GM23248 (cell line): ENCODE measurements at regions not wholly inside any gene's neighbourhood (a gene's known extent, or its start where the extent isn't known, plus 50 kb on each side); places are given as distances from the start of the nearest gene placed in this dataset.
A peak's percentile ranks its signal among the peaks of the same experiment; 100 is the strongest.
"Not testable (repeated sequence)": the region's sequence is repeated elsewhere in the genome, so short reads cannot be mapped to it uniquely, and the experiment has no call there.

ENCODE experiments used
- DNase-seq: peaks from one replicate; pipeline ENCODE4 v3.0.0-alpha.2; 2015
- H2AFZ ChIP-seq: fragments of 200-600 bp; sonication (generic); 2 replicates; pipeline ENCODE4 v1.6.1; 2016; ENCODE audit warnings: antibody characterized with exemption
- H3F3A ChIP-seq: fragments of 200-600 bp; sonication (generic); 2 replicates; pipeline ENCODE4 v1.6.1; 2016; ENCODE audit warnings: mild to moderate bottlenecking, antibody characterized with exemption, mixed run types; ENCODE audit not compliant: insufficient read depth
- H3K27ac ChIP-seq: fragments of 200-600 bp; sonication (generic); 2 replicates; pipeline ENCODE4 v1.5.1; 2016; ENCODE audit warnings: mild to moderate bottlenecking
- H3K27me3 ChIP-seq: fragments of 200-600 bp; sonication (generic); replicated peaks from 2 replicates; pipeline ENCODE4 v1.6.1; 2016; ENCODE audit warnings: mild to moderate bottlenecking; ENCODE audit not compliant: insufficient read depth
- H3K36me3 ChIP-seq: fragments of 200-600 bp; sonication (generic); 2 replicates; pipeline ENCODE4 v1.6.1; 2016; ENCODE audit warnings: low read depth, mild to moderate bottlenecking
- H3K4me1 ChIP-seq: fragments of 200-600 bp; sonication (generic); 2 replicates; pipeline ENCODE4 v1.6.1; 2016; ENCODE audit warnings: mild to moderate bottlenecking; ENCODE audit not compliant: insufficient read depth
- H3K4me2 ChIP-seq: fragments of 200-600 bp; sonication (generic); one replicate; pipeline ENCODE4 v1.6.1; 2016; ENCODE audit warnings: mild to moderate bottlenecking; ENCODE audit not compliant: unreplicated experiment
- H3K4me3 ChIP-seq: fragments of 200-600 bp; sonication (generic); 2 replicates; pipeline ENCODE4 v1.5.1; 2016; ENCODE audit warnings: mild to moderate bottlenecking
- H3K79me2 ChIP-seq: fragments of 200-600 bp; sonication (generic); 2 replicates; pipeline ENCODE4 v1.6.1; 2016; ENCODE audit warnings: mild to moderate bottlenecking; ENCODE audit not compliant: insufficient read depth
- H3K9ac ChIP-seq: fragments of 200-600 bp; sonication (generic); 2 replicates; pipeline ENCODE4 v1.6.1; 2016; ENCODE audit warnings: mild to moderate bottlenecking
- H3K9me2 ChIP-seq: fragments of 200-600 bp; sonication (generic); 2 replicates; pipeline ENCODE4 v1.6.1; 2016; ENCODE audit warnings: mixed run types, mild to moderate bottlenecking, moderate library complexity; ENCODE audit not compliant: insufficient read depth
- H3K9me3 ChIP-seq: fragments of 200-600 bp; sonication (generic); one replicate; pipeline ENCODE4 v1.6.1; 2017; ENCODE audit warnings: low read depth
- H4K20me1 ChIP-seq: fragments of 200-600 bp; sonication (generic); 2 replicates; pipeline ENCODE4 v1.6.0; 2016; ENCODE audit not compliant: insufficient read depth
- EZH2 ChIP-seq: fragments of 200-600 bp; sonication (generic); IDR thresholded peaks from 2 replicates; pipeline ENCODE4 v1.6.1; 2018; ENCODE audit warnings: antibody characterized with exemption, mild to moderate bottlenecking; ENCODE audit not compliant: insufficient read depth, poor library complexity, severe bottlenecking
- EZH2phosphoT487 ChIP-seq: fragments of 200-600 bp; sonication (generic); IDR thresholded peaks from 2 replicates; pipeline ENCODE4 v1.6.1; 2018; ENCODE audit warnings: antibody characterized with exemption, moderate library complexity, mild to moderate bottlenecking, low read depth; ENCODE audit not compliant: insufficient read depth
- WGBS, 2 experiments: methylation state at CpG; one replicate each; pipeline ENCODE4 v1.1.6; 2015 to 2017; ENCODE audit warnings: low lambda C conversion rate in 2 of 2, low coverage in 1 of 2; ENCODE audit errors: missing lambda C conversion rate in 2 of 2; 5-methylcytosine and 5-hydroxymethylcytosine counted together
- in situ Hi-C: fragments of 300-500 bp; cut with MboI; formaldehyde crosslinking; loops from 2 replicates; pipeline ENCODE4 v1.15.0; 2020

DNA sequence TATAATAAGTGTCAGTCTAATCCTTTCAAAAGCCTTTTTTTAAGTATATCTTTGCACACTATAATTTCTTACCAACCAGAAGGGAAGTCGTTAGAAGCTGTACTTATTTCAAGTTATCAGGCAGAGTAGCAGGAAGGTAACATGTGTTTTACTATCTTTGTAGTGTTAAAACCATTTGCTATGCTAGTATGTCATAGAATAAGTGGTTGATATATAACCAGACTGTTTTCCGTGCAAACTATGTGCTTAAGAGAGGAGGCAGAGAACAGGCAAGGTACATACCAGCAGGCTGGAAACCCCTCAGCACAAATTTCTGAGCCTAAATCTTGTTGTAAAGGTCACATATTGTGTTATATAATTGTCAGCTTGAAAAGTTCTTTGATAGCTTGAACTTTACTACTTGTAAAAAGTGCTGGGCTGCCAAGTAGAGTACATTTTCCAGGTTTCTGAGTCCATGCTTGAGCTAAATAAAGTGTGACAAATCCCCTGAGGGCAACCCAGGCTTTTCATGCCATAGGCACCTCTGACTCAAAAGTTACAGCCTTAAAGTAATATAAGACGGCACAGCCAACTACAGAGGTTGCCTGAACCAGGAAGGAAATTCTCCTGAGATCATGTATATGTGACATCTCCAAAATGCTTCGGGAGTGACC lies 1297.4 kb downstream of the PCDH9 start:
- no peak overlapping the region for H2AFZ ChIP-seq

DNA sequence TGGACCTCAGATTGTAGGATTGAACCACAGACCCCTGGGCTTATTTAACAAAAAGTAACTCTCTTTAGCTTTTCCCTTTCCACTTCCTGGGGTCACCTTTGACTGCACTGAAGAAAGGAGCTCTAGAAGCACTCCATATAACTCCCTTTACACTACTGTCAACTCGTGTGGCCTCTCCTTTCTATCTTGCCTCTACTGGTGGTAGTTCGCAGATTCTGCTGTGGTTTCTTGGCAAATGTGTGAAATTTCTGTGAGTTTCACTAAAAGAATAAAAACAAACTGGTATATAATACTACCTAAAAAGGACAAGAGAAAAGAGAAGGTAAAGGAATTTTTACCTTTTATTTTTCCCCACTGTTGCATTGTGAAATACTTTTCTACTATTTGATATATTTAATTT lies 1298.1 kb downstream of the PCDH9 start:
- no peak overlapping the region for H3K4me3 ChIP-seq
- H3K9me2 ChIP-seq = no peaks in the 10 kb centered on the region
- TF ChIP-seq EZH2phosphoT487 (no peak), EZH2 (no peak)
- no peak for DNase-seq
- no peaks in the 10 kb centered on the region for H3K9me3 ChIP-seq
- no peak overlapping the region for H3K9ac ChIP-seq
- no peaks in the 10 kb centered on the region for H4K20me1 ChIP-seq
- H3K27ac ChIP-seq = no peak overlapping the region
- H3K27me3 ChIP-seq = no peaks in the 10 kb centered on the region
- no peak overlapping the region for H2AFZ ChIP-seq
- H3K36me3 ChIP-seq = no peaks in the 10 kb centered on the region
- no peaks in the 10 kb centered on the region for H3K79me2 ChIP-seq
- H3F3A ChIP-seq = no peaks in the 10 kb centered on the region
- in situ Hi-C loops = no loop called here
- no peaks in the 10 kb centered on the region for H3K4me1 ChIP-seq
- 12 to 24% methylated on average over 2 of the region's 2 CpGs for WGBS, 2 experiments
- H3K4me2 ChIP-seq = no peak overlapping the region

More for the DNA sequence above, 1297.4 kb downstream of the PCDH9 start:
- TF ChIP-seq EZH2 (no peak), EZH2phosphoT487 (no peak)
- Histone ChIP-seq H3K4me2 (no peak overlapping the region), H3K36me3 (no peaks in the 10 kb centered on the region), H3K4me3 (no peak overlapping the region), H3K27me3 (no peaks in the 10 kb centered on the region), H3K27ac (no peak overlapping the region), H3K9me3 (no peaks in the 10 kb centered on the region), H3F3A (no peaks in the 10 kb centered on the region), H3K79me2 (no peaks in the 10 kb centered on the region), H3K4me1 (no peaks in the 10 kb centered on the region), H4K20me1 (no peaks in the 10 kb centered on the region), H3K9me2 (no peaks in the 10 kb centered on the region), H3K9ac (no peak overlapping the region)
- in situ Hi-C loops = no loop called here
- WGBS, 2 experiments = 5 to 7% methylated on average over 4 of the region's 4 CpGs
- peak; percentile 23 for DNase-seq

DNA sequence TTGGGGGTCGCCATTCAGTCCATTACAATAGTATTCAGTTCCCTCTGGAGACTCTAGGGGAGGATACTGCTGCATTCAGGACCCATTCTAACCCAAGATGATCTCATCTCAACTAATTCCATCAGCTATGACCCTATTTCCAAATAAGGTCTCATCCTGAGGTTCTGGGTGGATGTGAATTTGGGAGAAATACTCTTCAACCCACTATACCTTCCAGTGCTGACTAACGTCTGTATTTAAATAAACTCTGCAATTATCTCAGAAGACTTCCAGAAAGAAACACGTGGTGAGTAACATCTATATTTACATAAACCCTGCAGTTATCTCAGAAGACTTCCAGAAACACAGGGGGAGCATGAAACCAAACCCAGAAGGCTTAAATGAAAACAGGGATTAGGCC lies 1300.7 kb downstream of the PCDH9 start:
- Histone ChIP-seq H3K9me3 (no peaks in the 10 kb centered on the region), H4K20me1 (no peaks in the 10 kb centered on the region), H3K4me1 (no peaks in the 10 kb centered on the region), H2AFZ (no peak overlapping the region), H3K4me3 (no peak overlapping the region), H3F3A (no peaks in the 10 kb centered on the region), H3K9me2 (no peaks in the 10 kb centered on the region), H3K79me2 (no peaks in the 10 kb centered on the region), H3K27me3 (no peaks in the 10 kb centered on the region), H3K9ac (no peak overlapping the region), H3K36me3 (no peaks in the 10 kb centered on the region), H3K27ac (no peak overlapping the region), H3K4me2 (no peak overlapping the region)
- WGBS, 2 experiments = 12 to 18% methylated on average over 3 of the region's 3 CpGs
- TF ChIP-seq EZH2phosphoT487 = no peak
- TF ChIP-seq EZH2 = no peak
- DNase-seq = no peak
- in situ Hi-C loops = loop anchor here (10.0 kb wide), 1 partner anchor 65 kb away; no protein-coding TSS in a partner anchor

- no peak overlapping the region for H3K27ac ChIP-seq
- H2AFZ ChIP-seq = no peak overlapping the region
- no peaks in the 10 kb centered on the region for H3K27me3 ChIP-seq
- TF ChIP-seq EZH2 (no peak), EZH2phosphoT487 (no peak)
- WGBS, 2 experiments = 1 to 5% methylated on average over 7 of the region's 7 CpGs
- no peaks in the 10 kb centered on the region for H3K4me1 ChIP-seq
- no peaks in the 10 kb centered on the region for H3F3A ChIP-seq
- no peak overlapping the region for H3K9ac ChIP-seq
- H3K4me3 ChIP-seq = no peak overlapping the region
- no peaks in the 10 kb centered on the region for H4K20me1 ChIP-seq
- H3K9me2 ChIP-seq = no peaks in the 10 kb centered on the region
- H3K79me2 ChIP-seq = no peaks in the 10 kb centered on the region
- in situ Hi-C loops = loop anchor here (10.0 kb wide), 1 partner anchor 62 kb away; no protein-coding TSS in a partner anchor
- H3K4me2 ChIP-seq = no peak overlapping the region
- no peak for DNase-seq
- H3K36me3 ChIP-seq = no peaks in the 10 kb centered on the region
- no peaks in the 10 kb centered on the region for H3K9me3 ChIP-seq
Measured at GRCh38 chr13:65926750-65927171, 1303.4 kb downstream of the PCDH9 start.

GRCh38 chr13:65922846-65923245 lies 1307.3 kb downstream of the PCDH9 start:
- H3K9me2 ChIP-seq, H3K9ac ChIP-seq, H2AFZ ChIP-seq, H3K4me2 ChIP-seq, H3K9me3 ChIP-seq, H3K36me3 ChIP-seq, H3K27ac ChIP-seq, DNase-seq, H3K4me3 ChIP-seq, H3F3A ChIP-seq, H4K20me1 ChIP-seq, H3K4me1 ChIP-seq, H3K79me2 ChIP-seq, H3K27me3 ChIP-seq: not testable (repeated sequence)
- in situ Hi-C loops = loop anchor here (10.0 kb wide), 1 partner anchor 58 kb away; no protein-coding TSS in a partner anchor
- WGBS, 2 experiments = 41 to 47% methylated on average over 3 to 4 of the region's 4 CpGs
